ENCODE measurements at regions not wholly inside any gene's neighbourhood (a gene's known extent, or its start where the extent isn't known, plus 50 kb on each side); places are given as distances from the start of the nearest gene placed in this dataset.

DNA sequence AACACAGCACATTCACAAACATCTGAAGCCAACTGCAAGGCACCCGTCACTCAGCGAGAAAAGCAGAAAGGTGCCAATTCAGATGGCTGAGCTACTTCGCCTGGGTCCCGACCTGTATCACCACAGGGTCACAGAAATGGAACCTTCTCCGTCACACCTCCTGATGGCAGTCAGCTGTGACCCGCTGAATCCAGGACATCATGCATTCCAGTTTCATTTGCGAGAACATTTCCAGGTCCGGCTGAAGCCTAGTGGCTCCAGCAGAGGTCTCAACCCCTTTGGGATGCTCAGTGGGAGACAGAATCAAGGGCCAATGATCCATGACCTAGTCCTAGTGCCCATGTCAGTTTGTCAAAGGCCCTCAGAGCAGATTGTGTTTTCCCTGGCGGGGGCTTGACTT lies 193.6 kb upstream of the KLF14 start:
- no peak overlapping the region for H3K4me3 ChIP-seq (ENCODE audit: control insufficient read depth, low read depth, low read length)
- TF ChIP-seq, protein P1, sequence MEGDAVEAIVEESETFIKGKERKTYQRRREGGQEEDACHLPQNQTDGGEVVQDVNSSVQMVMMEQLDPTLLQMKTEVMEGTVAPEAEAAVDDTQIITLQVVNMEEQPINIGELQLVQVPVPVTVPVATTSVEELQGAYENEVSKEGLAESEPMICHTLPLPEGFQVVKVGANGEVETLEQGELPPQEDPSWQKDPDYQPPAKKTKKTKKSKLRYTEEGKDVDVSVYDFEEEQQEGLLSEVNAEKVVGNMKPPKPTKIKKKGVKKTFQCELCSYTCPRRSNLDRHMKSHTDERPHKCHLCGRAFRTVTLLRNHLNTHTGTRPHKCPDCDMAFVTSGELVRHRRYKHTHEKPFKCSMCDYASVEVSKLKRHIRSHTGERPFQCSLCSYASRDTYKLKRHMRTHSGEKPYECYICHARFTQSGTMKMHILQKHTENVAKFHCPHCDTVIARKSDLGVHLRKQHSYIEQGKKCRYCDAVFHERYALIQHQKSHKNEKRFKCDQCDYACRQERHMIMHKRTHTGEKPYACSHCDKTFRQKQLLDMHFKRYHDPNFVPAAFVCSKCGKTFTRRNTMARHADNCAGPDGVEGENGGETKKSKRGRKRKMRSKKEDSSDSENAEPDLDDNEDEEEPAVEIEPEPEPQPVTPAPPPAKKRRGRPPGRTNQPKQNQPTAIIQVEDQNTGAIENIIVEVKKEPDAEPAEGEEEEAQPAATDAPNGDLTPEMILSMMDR (conservative IDR thresholded peaks at IDR 0.05; ENCODE audit: control insufficient read depth, insufficient read depth, low read depth, low read length) = no peak
- no peak for DNase-seq (ENCODE audit: low read depth)

DNA sequence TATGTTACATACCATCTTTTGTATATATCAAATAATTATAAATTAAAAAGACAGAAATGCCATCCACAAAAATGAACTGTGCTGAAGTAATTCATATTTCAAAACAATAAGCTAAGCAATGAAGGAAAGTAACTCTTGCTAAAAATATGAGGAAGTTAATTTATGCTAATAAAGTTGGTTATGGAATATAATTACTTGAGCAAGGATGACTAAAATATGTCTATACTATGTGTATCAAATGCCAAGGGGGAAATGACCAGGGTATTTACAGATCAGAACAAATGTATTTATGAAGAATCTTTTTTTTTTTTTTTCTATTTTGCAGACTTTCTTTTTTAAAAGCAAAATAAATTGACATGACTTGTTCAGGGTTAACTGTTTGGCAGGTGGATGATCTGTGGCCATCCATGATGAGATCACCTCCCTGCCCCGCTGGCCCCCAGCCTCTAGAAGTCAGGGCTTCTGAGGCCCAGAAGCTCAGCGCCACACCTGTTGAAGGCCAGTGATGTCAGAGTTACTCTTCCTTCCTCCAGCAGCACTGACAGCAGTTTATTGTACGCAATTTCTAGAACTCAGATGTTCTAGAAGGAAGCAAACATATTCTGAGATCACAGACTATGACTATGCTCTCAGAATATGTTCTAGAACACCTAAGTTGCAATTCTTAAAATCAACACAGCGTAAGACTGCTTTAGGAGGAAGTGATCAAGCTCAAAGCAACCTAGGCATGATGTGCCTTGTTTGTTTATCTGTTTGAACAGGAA lies 196.1 kb upstream of the KLF14 start:
- TF ChIP-seq, protein P1 (conservative IDR thresholded peaks at IDR 0.05; ENCODE audit: control insufficient read depth, insufficient read depth, low read depth, low read length) = no peak
- DNase-seq (ENCODE audit: low read depth) = peak; percentile 66
- H3K4me3 ChIP-seq (ENCODE audit: control insufficient read depth, low read depth, low read length) = no peak overlapping the region

DNA sequence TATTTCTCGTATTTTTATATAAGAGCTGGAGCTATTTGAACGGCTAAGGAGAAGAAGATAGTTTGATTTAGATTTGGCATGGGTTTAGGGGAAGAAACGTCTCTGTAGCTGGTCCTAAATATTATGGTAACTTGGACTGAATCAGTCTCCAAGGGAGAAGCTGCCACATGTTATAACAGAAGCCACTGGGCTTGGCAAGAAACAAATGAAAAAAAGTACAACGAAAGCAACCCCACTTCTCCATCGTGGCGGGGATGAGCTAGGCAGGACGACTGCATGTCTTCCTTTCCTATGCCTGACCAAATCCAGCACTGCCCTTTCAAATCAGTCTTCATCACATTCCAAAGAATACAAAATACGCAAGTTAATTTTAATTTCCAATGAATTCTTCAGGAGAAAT lies 196.7 kb upstream of the KLF14 start:
- no peak overlapping the region for H3K4me3 ChIP-seq (ENCODE audit: control insufficient read depth, low read depth, low read length)
- TF ChIP-seq, protein P1 (conservative IDR thresholded peaks at IDR 0.05; ENCODE audit: control insufficient read depth, insufficient read depth, low read depth, low read length) = no peak
- DNase-seq (ENCODE audit: low read depth) = no peak

DNA sequence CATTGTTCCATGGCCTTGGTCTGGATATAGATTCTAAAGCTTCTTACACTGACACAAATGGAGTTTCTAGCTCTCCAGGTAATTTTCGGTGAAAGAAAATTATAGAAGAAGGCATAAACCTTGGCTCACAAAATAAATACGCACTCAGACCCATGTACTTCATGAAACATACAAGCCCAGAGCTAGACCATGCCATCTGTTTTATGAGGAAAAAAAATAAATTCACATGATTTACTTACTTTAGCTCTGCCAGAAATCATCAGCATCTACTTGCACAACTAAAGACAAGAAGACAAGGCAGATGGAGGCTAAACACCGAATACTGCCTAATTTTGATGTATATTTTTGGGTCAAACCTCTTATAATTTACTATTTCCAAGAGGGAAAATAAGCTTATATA lies 197.4 kb upstream of the KLF14 start:
- TF ChIP-seq, protein P1 (conservative IDR thresholded peaks at IDR 0.05; ENCODE audit: control insufficient read depth, insufficient read depth, low read depth, low read length) = no peak

DNA sequence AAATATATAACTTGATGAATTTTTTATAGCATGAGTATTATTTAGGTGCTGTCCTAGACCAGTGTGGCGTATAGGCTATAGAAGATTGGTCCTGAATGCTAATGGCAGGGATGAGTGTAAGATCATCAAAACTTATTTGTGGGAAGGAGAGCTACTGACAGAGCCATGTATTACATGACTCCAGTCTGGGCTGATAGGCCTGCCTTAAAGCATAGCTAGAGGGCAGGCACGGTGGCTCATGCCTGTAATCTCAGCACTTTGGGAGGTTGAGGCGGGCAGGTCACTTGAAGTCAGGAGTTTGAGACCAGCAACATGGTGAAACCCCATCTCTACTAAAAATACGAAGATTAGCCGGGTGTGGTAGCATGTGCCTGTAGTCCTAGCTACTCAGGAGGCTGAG lies 198.1 kb upstream of the KLF14 start:
- no peak overlapping the region for H3K4me3 ChIP-seq (ENCODE audit: control insufficient read depth, low read depth, low read length)
- no peak for DNase-seq (ENCODE audit: low read depth)
- TF ChIP-seq, protein P1 (conservative IDR thresholded peaks at IDR 0.05; ENCODE audit: control insufficient read depth, insufficient read depth, low read depth, low read length) = no peak

More for the DNA sequence above, 197.4 kb upstream of the KLF14 start:
- DNase-seq (ENCODE audit: low read depth) = no peak
- no peak overlapping the region for H3K4me3 ChIP-seq (ENCODE audit: control insufficient read depth, low read depth, low read length)

DNA sequence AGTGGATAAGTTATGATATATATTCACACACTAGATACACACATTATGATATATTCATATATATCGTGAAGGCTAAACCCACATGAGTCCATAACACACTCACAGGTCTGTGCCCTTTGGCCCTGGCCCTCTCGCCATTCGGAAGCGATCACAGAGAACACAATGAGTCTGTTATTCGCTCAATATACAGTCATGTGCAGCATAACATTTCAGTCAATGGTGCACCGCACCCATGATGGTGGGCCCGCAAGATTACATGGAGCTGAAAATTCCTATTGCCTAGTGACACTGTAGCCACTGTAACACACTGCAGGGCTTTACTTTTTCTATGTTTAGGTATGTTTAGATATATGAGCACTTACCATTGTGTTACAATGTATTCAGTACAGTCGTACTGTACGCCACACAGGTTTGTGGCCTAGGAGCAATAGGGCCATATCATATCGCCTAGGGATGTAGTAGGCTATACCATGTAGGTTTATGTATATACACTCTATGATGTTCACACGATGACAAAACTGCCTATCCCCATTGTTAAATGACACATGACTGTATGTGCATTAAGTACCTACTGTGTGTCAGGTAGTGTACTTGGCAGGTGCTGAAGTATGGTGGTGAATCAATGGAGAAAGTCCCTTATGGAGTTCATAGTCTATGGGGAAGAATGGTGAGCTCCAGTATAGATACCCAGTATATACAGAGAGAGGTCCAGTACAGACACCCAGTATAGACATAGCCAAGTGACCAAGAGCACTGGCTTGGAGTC lies 198.8 kb upstream of the KLF14 start:
- DNase-seq (ENCODE audit: low read depth) = no peak
- no peak overlapping the region for H3K4me3 ChIP-seq (ENCODE audit: control insufficient read depth, low read depth, low read length)
- TF ChIP-seq, protein P1 (conservative IDR thresholded peaks at IDR 0.05; ENCODE audit: control insufficient read depth, insufficient read depth, low read depth, low read length) = no peak

Measured in fibroblast of mammary gland (primary cell).